ENCODE measurements at regions not wholly inside any gene's neighbourhood (a gene's known extent, or its start where the extent isn't known, plus 50 kb on each side); places are given as distances from the start of the nearest gene placed in this dataset.

GRCh38 chr9:109639674-109640579 is 140.1 kb upstream of the PALM2AKAP2 start:
- H3K27me3 ChIP-seq (ENCODE audit: insufficient read depth, low read length), result peaks cover 61% of the 10 kb centered on the region
- H3K4me1 ChIP-seq (ENCODE audit: control insufficient read depth in 1 of 2, insufficient read depth in 2 of 2, low read length in 2 of 2), result no peaks in the 10 kb centered on the region
- H3K79me2 ChIP-seq (ENCODE audit: insufficient read depth, low read length), result no peaks in the 10 kb centered on the region
- no peak overlapping the region for H3K4me2 ChIP-seq (ENCODE audit: low read length)
- no TSS peak for BruUV-seq (replicated peaks)
- intact Hi-C loops (cut with micrococcal nuclease), result no loop called here
- no peaks in the 10 kb centered on the region for H3K36me3 ChIP-seq (ENCODE audit: control insufficient read depth in 1 of 2, insufficient read depth in 2 of 2, low read length in 2 of 2)
- RAD21 ChIA-PET (ENCODE audit: low non-redundant PET in 1 of 2, low total read pairs in 2 of 2, uncharacterized antibody in 2 of 2, unreplicated experiment in 2 of 2), result no interaction called here
- CTCF ChIA-PET, result no interaction called here
- H3K9me2 ChIP-seq (ENCODE audit: insufficient read depth), result no peaks in the 10 kb centered on the region
- H3K9ac ChIP-seq (ENCODE audit: low read length), result no peak overlapping the region
- TF ChIP-seq RAD21 (IDR thresholded peaks at IDR 0.05; ENCODE audit: low read depth), result no peak
- TF ChIP-seq CEBPB (IDR thresholded peaks at IDR 0.05; ENCODE audit: low read depth), result no peak
- TF ChIP-seq EGR1 (IDR thresholded peaks at IDR 0.05; ENCODE audit: low read depth), result no peak
- no peak for TF ChIP-seq ELF1 (IDR thresholded peaks at IDR 0.05; ENCODE audit: borderline replicate concordance, low read depth)
- TF ChIP-seq JUND (IDR thresholded peaks at IDR 0.05), result no peak
- TF ChIP-seq POLR2A (IDR thresholded peaks at IDR 0.05; ENCODE audit: borderline replicate concordance, extremely low read depth, insufficient read depth, insufficient read length), result no peak
- TF ChIP-seq, protein P1, sequence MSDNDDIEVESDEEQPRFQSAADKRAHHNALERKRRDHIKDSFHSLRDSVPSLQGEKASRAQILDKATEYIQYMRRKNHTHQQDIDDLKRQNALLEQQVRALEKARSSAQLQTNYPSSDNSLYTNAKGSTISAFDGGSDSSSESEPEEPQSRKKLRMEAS (IDR thresholded peaks at IDR 0.05), result no peak
- no peak for TF ChIP-seq ATF3 (IDR thresholded peaks at IDR 0.05)
- TF ChIP-seq SRF (IDR thresholded peaks at IDR 0.05; ENCODE audit: low read depth), result no peak
- no peak for TF ChIP-seq YY1 (IDR thresholded peaks at IDR 0.05; ENCODE audit: extremely low read depth, insufficient replicate concordance, low read depth, low read length)
- no peak for TF ChIP-seq TCF7L2 (IDR thresholded peaks at IDR 0.05; ENCODE audit: borderline replicate concordance, extremely low read depth, insufficient read depth, insufficient read length)
- no peak for TF ChIP-seq EZH2 (IDR thresholded peaks at IDR 0.05)
- TF ChIP-seq CBX3 (IDR thresholded peaks at IDR 0.05; ENCODE audit: low read depth), result no peak
- no peak overlapping the region for H2AFZ ChIP-seq (ENCODE audit: low read depth, low read length, poor library complexity, severe bottlenecking)
- H3K9me3 ChIP-seq (ENCODE audit: control insufficient read depth in 1 of 2, insufficient read depth in 1 of 2, low read depth in 1 of 2, low read length in 2 of 2), result no peaks in the 10 kb centered on the region
- POLR2A ChIA-PET, result no interaction called here
- ATAC-seq, result no peak
- H3K27ac ChIP-seq (ENCODE audit: low read depth, low read length), result no peak overlapping the region
- no peak for DNase-seq (ENCODE audit: low read depth, low spot score)
- no peaks in the 10 kb centered on the region for H4K20me1 ChIP-seq (ENCODE audit: insufficient read depth)
- no peak overlapping the region for H3K4me3 ChIP-seq (replicated peaks in 1 of 2; ENCODE audit: low read depth in 1 of 2, low read length in 2 of 2)

Data from HCT116 (cell line).